Transverse colon (tissue), 4 donors: ENCODE measurements at regions not wholly inside any gene's neighbourhood (a gene's known extent, or its start where the extent isn't known, plus 50 kb on each side); places are given as distances from the start of the nearest gene placed in this dataset.

Experiments used
- DNase-seq: peaks from one replicate; pipeline ENCODE4 v3.0.0-alpha.2; 2019
- H3K27ac ChIP-seq, 4 donors: fragments of 200-600 bp; sonication (generic); 2 replicates each; pipeline ENCODE4 v1.5.1; 2016 to 2018; ENCODE audit warnings: inconsistent platforms in 4 of 4
- H3K27me3 ChIP-seq: fragments of 200-600 bp; sonication (generic); 2 replicates; pipeline ENCODE4 v1.5.1; 2017; ENCODE audit warnings: inconsistent platforms
- H3K36me3 ChIP-seq, 4 donors: fragments of 200-600 bp; sonication (generic); 2 replicates each; pipeline ENCODE4 v1.5.1; 2017 to 2019; ENCODE audit warnings: inconsistent platforms in 4 of 4
- H3K4me1 ChIP-seq, 4 donors: fragments of 200-600 bp; sonication (generic); 2 replicates each; pipeline ENCODE4 v1.5.1; 2017 to 2020; ENCODE audit warnings: inconsistent platforms in 4 of 4
- H3K4me3 ChIP-seq, 4 donors: fragments of 200-600 bp; sonication (generic); 1 replicate in 1 of 4; 2 replicates in 3 of 4; pipeline versions ENCODE4 v1.5.1 to v1.6.1; 2017 to 2019; ENCODE audit warnings: inconsistent platforms in 4 of 4
- H3K9me3 ChIP-seq, 2 donors: fragments of 200-600 bp; sonication (generic); 2 replicates each; pipeline ENCODE4 v1.5.1; 2017 to 2019; ENCODE audit warnings: inconsistent platforms in 2 of 2
- EP300 ChIP-seq: sonication (generic); formaldehyde crosslinking; IDR thresholded peaks from one replicate; pipeline ENCODE4 v1.6.1; 2017; ENCODE audit warnings: antibody characterized with exemption, low read depth
- POLR2A ChIP-seq: fragments of 450-650 bp; IDR thresholded peaks from one replicate; pipeline ENCODE4 v1.6.1; 2016; ENCODE audit warnings: antibody characterized with exemption, mild to moderate bottlenecking, moderate library complexity
- POLR2AphosphoS5 ChIP-seq, 3 donors: sonication (generic); formaldehyde crosslinking; IDR thresholded peaks; one replicate each; pipeline ENCODE4 v1.6.1; 2016; ENCODE audit warnings: antibody characterized with exemption in 3 of 3
- WGBS, 2 donors: methylation state at CpG; one replicate each; pipeline ENCODE4 v1.1.5; 2018; ENCODE audit warnings: low coverage in 1 of 2; 5-methylcytosine and 5-hydroxymethylcytosine counted together
- in situ Hi-C, 4 donors: fragments of 200-750 bp; cut with MboI; loops; one replicate each; pipeline versions ENCODE4 v1.15.0 to v1.15.1; 2017; ENCODE audit warnings: low sequenced_read_pairs in 3 of 4, low pct_ligation_motif_present in 1 of 4, low pct_unique_long_range_greater_than_20kb in 1 of 4
- intact Hi-C: fragments of 100-400 bp; cut with DNase I; formaldehyde crosslinking; loops from one replicate; pipeline ENCODE4 v1.15.1; 2023; ENCODE audit warnings: low total_unique reads
- TF ChIP-seq, protein P1 (sequence below), 5 experiments: fragments of 200-600 bp in 3 of 5; fragments of 450-650 bp in 2 of 5; sonication (generic) in 3 of 5; IDR thresholded peaks; 1 replicate in 2 of 5; 2 replicates in 3 of 5; pipeline ENCODE4 v1.5.1; 2016 to 2017; ENCODE audit warnings: antibody characterized with exemption in 5 of 5, inconsistent platforms in 3 of 5, mild to moderate bottlenecking in 2 of 5, moderate library complexity in 1 of 5

GRCh38 chr9:87128844-87129493 is 181.7 kb upstream of the GAS1 start:
- Histone ChIP-seq H3K9me3 (no peaks in the 10 kb centered on the region), H3K4me3 (no peak overlapping the region), H3K4me1 (no peaks in the 10 kb centered on the region), H3K27me3 (no peaks in the 10 kb centered on the region), H3K36me3 (no peaks in the 10 kb centered on the region), H3K27ac (no peak overlapping the region)
- 43 to 47% methylated on average over 4 to 5 of the region's 5 CpGs for WGBS, 2 donors
- intact Hi-C loops: loop anchor here (10.0 kb wide), 1 partner anchor 184 kb away; the partner anchor contains the start of gene GAS1
- no peak for DNase-seq
- in situ Hi-C loops: no loop called here
- TF ChIP-seq, protein P1, sequence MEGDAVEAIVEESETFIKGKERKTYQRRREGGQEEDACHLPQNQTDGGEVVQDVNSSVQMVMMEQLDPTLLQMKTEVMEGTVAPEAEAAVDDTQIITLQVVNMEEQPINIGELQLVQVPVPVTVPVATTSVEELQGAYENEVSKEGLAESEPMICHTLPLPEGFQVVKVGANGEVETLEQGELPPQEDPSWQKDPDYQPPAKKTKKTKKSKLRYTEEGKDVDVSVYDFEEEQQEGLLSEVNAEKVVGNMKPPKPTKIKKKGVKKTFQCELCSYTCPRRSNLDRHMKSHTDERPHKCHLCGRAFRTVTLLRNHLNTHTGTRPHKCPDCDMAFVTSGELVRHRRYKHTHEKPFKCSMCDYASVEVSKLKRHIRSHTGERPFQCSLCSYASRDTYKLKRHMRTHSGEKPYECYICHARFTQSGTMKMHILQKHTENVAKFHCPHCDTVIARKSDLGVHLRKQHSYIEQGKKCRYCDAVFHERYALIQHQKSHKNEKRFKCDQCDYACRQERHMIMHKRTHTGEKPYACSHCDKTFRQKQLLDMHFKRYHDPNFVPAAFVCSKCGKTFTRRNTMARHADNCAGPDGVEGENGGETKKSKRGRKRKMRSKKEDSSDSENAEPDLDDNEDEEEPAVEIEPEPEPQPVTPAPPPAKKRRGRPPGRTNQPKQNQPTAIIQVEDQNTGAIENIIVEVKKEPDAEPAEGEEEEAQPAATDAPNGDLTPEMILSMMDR (IDR thresholded peaks at IDR 0.05): no peak
- TF ChIP-seq EP300: no peak
- TF ChIP-seq POLR2AphosphoS5 (IDR thresholded peaks at IDR 0.05): no peak
- TF ChIP-seq POLR2A: no peak

GRCh38 chr9:87135074-87135473 is 187.8 kb upstream of the GAS1 start:
- in situ Hi-C loops (no loop called here), intact Hi-C loops (no loop called here)
- H3K27me3 ChIP-seq: no peaks in the 10 kb centered on the region
- no peaks in the 10 kb centered on the region for H3K4me1 ChIP-seq
- H3K27ac ChIP-seq: no peak overlapping the region
- no peaks in the 10 kb centered on the region for H3K9me3 ChIP-seq
- no peaks in the 10 kb centered on the region for H3K36me3 ChIP-seq
- no peak for DNase-seq
- TF ChIP-seq POLR2AphosphoS5 (IDR thresholded peaks at IDR 0.05): no peak
- TF ChIP-seq EP300: no peak
- no peak for TF ChIP-seq POLR2A
- TF ChIP-seq, protein P1 (IDR thresholded peaks at IDR 0.05): no peak
- H3K4me3 ChIP-seq: no peak overlapping the region
- 84 to 87% methylated on average over 2 of the region's 2 CpGs for WGBS, 2 donors

DNA sequence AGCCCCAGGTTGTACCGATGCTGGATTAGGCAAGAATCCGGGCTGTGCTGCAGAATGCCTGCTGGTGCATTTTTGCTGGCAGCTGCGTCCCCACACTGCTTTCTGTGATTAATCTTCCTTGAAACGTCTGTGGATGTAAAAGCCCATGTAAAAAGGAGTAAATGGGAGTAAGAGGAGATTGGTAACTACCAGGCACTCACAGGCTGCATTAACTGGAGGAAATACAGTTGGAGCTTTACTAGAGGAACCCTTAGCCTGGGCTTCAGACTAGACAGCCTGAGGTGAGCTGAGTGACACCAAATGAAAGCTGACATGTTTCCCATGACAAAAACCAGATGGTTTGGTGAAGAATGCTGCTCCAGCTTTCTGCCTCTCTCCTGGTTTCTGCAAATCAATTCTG is 190.4 kb upstream of the GAS1 start:
- H3K4me3 ChIP-seq: no peak overlapping the region
- intact Hi-C loops (no loop called here), in situ Hi-C loops (no loop called here)
- no peaks in the 10 kb centered on the region for H3K36me3 ChIP-seq
- no peaks in the 10 kb centered on the region for H3K27me3 ChIP-seq
- TF ChIP-seq POLR2AphosphoS5 (IDR thresholded peaks at IDR 0.05) (no peak), POLR2A (no peak), EP300 (no peak)
- TF ChIP-seq, protein P1 (IDR thresholded peaks at IDR 0.05): no peak
- DNase-seq: no peak
- H3K4me1 ChIP-seq: no peaks in the 10 kb centered on the region
- H3K27ac ChIP-seq: no peak overlapping the region
- WGBS, 2 donors: 41 to 47% methylated on average over 4 of the region's 4 CpGs
- H3K9me3 ChIP-seq: no peaks in the 10 kb centered on the region

GRCh38 chr9:87138128-87139040 is 191.1 kb upstream of the GAS1 start:
- TF ChIP-seq POLR2A (no peak), POLR2AphosphoS5 (IDR thresholded peaks at IDR 0.05) (no peak), EP300 (no peak)
- no peak overlapping the region for H3K4me3 ChIP-seq
- in situ Hi-C loops (no loop called here), intact Hi-C loops (no loop called here)
- no peak overlapping the region for H3K27ac ChIP-seq
- H3K36me3 ChIP-seq: no peaks in the 10 kb centered on the region
- no peak for DNase-seq
- H3K9me3 ChIP-seq: no peaks in the 10 kb centered on the region
- H3K27me3 ChIP-seq: no peaks in the 10 kb centered on the region
- 17 to 24% methylated on average over 1 of the region's 1 CpG for WGBS, 2 donors
- H3K4me1 ChIP-seq: no peaks in the 10 kb centered on the region
